Stimulated activated CD4-positive, alpha-beta T cell treated with anti-CD3 and anti-CD28 coated beads, Interleukin-1b, Interleukin-23, amount 100 ng/mL, for 48 hours (primary cell): ENCODE measurements at regions not wholly inside any gene's neighbourhood (a gene's known extent, or its start where the extent isn't known, plus 50 kb on each side); places are given as distances from the start of the nearest gene placed in this dataset.

Experiments
- DNase-seq: peaks from one replicate; pipeline ENCODE4 v3.0.0-alpha.2; 2020

DNA sequence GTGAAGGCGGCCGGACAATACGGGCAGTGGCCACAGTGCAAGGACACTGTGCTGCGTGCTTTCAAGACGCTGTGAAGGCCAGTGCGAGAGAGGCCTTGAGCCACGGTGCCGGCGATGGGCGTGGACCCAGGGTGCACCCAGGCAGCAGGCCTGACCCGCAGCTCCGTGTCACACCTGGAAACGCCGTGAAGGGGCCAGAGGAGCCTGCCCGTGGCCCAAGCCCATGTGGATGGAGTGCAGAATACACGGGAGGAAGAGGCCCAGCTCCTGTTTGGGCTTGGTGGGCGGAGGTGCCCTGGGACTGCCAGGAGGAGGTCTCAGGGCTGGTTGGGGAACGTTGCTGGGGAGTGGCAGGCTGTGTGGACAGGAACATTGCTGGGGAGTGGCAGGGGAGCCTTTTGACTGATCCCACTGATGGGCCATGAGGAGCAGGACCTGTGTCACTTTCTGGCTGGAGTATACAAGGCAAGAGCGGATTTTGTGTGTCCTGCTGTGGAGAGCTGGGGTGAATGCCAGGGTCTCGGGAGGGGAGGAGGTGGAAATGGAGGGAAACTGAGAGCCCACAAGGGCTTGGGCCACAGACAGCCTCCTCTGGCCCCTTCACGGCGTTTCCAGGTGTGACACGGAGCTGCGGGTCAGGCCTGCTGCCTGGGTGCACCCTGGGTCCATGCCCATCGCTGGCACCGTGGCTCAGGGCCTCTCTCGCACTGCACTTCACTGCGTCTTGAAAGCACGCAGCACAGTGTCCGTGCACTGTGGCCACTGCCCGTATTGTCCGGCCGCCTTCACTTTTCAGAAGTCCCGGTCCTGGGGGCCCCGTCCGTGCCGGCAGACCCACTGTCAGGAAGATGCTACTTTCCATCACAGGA lies 925.4 kb downstream of the BRD1 start:
- DNase-seq = no peak

DNA sequence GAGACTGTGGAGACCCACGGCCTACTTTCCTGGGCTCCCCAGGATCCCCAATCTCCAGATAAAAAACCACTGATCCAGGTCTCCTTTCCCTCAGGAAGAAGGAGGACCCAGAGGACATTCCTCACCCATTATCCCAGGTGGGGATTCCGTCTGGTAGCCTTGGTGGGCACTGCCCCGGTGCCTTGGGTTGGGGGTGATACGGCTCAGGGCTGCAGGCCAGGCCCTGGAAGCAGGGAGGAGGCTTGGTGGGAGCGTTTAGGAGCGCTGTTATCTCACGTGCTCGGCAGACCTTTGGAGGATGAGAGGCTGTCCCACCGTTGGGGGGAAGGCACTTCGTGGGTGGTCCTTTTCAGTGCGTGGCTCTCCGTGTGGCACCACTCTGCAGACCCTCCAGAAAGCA lies 926.3 kb downstream of the BRD1 start:
- no peak for DNase-seq

DNA sequence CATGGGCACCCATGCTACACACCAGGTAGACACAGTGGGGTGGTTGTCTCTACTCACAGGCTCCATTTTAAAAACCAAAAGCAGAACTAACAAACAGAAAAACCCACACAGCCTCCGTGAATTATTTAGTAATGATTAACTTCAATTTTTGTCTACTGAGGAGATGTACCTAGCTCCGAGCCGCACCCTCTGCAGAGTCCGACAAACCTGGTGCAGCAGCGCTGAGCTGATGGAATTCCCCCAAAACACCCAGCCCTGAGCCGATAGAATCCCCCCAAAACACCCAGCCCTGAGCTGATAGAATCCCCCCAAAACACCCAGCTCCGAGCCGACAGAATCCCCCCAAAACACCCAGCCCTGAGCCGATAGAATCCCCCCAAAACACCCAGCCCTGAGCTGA lies 927.0 kb downstream of the BRD1 start:
- no peak for DNase-seq

DNA sequence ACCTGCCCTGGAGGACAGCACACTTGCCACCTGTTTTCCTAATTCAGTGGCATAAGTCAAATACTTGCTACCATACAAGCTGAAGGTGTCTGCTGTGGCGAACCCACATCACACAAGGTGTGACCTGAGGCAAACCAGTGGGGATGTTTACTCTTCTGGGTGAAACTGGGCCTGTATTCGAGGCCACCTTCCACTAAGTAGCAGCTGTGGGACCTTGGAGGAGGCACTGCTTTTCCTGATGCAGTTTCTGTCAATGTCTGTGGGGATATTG lies 927.4 kb downstream of the BRD1 start:
- no peak for DNase-seq

DNA sequence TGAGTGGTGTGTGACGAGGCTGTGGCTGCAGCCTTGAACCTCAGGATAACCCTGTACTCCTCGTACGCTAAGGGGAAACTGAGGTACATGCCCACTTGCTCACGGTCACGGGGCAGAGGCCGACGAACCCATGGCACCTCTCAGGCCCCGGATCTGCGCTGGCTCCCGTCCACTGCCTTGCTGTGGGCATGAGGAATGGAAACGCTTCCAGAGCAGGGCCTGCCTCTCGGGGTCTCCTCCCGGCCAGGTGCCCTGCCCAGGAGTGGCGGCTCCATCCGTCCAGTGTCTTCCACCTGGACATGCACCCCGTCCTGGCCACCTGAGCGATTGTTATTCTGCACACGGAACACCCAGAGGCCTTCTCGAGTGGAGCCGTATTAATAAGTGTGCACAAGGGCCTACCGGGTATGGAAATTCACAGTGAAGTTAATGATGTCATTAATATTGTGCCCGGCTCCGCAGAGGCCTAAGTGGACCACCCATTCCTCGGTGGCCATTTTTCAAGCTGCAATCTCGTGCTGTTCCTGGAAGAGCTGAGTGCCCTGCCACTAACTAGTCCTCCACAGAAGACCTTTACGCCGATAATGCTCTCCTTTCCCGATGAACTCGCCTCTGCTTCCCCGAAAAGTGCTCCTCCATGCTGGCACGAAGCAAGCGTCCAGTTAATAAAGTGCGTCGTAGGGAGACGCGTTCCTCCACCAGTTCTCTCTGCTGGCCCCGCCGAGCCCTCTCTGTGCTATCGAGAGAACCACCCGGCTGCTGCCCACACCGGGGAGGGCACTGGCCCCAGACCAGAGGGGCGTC lies 927.9 kb downstream of the BRD1 start:
- no peak for DNase-seq

DNA sequence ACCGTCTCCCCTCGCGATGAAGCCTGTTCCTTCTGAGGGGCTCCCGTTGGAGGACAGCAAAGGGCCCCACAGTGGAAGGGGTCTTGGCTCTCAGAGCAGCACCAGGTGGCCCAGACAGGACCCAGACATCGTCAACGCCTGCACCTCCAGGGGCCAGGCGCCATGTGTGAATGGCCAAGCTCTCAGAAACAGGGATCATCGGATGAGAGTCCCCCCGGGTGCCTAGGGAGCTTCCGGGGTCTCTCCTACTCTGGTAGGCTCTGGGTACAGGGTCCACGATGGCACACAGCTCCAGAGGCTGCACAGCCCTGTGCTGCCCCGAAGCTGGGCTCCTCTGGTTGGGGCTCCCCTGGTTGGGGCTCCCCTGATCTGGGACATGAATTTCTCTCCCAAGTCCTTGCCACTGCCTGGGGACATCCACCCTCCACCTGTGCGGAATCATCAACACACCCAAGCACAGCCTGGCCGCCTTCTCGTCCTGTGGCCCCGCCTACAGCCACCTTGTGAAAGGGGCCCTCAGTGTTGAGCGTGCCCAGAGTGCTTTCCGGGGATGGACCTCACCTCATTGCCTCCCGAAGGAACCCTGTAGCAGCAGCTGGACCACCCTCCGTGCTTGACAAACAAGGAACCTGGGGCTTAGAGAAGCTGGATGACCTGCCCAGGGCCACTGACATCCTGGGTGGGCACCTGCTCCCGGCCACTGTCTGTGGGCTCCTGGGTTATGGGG lies 929.0 kb downstream of the BRD1 start:
- DNase-seq = no peak

DNA sequence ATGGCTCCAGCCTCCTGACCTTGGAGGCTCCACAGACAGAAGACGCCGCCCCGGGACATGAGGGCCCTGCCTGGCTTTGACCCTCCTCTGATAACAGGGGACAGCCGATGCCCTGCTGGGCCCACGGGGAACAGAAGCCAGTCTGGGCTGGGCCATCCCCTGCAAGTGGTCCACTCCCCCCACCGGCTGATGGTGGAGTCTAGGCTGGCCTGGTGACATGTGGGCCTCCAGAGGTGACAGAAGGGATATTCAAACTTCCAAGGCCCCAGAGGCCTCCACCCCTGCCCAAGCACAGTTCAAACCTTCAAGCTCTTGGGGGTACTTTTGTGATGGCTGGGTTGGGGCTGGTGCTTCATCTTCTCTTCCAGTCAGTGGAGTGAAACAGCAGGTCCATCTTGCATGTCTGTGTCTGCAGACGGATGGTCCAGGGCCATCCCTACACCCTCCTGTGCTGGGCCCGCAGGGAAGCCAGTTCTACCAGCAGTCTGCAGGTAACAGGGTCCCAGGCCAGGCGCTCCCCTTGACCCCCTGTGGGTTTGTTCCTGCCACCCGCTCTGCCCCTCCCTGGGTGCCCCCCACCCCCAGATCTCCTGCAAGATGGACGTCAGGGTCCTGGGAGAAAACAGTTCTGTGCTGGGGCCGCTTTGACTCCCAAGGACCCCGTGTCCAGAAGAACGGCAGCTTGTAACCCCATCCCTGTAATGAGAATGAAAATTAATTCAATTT lies 929.9 kb downstream of the BRD1 start:
- no peak for DNase-seq

DNA sequence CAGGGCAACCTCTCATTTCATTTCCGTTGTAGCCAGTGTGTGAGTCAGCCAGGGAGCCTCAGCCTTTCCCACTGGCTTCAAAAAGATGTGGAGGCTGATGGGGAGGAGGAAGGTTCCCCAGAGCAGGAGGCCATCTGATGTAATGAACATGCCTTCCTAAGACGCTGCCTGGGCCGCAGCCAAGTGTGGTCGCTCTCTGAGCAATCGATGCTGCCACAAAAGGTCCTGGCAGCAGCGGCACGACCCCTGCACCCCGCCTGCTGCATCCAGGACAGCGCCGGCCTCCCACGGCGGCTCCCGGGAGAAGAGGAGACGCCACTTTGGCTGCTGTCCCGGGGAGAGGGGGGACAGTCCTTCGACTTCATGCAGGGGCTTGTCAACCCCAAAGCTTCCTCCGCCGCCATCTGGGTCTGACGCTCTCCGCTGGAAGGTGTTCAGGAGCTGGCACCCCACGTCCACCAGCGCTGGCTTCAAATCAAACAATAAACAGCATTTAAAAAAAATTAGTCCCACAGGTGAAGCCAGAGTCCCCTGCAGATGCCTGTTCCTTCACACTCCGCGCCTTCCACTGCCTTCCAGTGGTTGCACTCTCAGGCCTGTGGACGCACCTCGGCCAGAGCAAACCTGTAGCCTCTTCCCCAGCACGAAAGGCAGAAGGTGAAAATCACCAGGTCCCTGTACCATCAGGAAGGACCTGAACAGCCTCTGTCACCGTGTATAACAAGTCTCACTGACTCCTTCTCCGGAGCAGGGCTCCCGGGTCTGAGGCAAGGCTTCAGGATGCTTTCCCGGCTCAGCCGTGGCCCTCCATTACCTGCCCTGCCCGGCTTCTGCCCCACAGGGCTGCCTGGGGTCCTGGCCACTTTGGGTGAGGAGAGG lies 930.7 kb downstream of the BRD1 start:
- no peak for DNase-seq

DNA sequence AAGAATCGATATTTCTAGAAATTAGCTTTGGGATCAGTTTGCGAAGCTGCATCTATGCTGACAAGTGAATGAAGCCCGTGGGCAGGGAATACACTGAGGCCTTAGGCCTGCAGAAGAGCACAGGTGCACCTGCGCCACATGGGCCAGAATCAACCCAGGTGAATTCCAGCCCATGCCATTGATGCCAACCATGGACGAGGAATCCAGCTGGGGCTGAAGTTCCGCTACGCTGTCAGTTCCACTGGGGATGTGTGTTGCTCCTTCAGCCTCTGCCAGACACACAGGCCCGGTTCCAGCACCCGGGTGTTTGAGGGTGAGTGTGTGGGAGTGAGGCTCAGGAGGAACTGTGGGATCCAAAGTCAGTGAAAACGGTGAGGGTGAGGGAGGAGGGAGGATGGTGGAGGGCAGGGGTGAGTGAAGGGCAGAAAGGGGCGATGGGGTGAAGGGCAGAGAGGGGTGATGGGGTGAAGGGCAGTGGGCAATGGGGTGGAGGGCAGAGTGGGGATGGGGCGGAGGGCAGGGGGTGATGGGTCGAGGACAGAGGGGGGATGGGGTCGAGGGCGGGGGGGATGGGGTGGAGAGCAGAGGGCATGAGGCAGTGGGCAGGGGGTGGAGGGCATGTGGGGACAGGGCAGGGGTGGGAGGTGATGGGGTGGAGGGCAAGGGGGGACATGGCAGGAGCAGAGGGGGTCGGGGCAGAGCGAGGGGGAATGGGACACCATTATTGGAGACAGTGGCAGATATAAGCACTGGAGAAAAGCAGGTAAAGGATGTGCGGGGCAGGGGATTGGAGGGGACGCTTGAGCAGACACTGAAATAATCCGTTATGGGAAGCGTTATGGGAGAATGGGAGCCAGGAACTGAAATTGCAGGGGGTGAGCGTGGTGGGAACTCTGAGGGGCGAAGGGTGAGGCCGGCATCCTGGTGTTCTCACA lies 931.6 kb downstream of the BRD1 start:
- no peak for DNase-seq

DNA sequence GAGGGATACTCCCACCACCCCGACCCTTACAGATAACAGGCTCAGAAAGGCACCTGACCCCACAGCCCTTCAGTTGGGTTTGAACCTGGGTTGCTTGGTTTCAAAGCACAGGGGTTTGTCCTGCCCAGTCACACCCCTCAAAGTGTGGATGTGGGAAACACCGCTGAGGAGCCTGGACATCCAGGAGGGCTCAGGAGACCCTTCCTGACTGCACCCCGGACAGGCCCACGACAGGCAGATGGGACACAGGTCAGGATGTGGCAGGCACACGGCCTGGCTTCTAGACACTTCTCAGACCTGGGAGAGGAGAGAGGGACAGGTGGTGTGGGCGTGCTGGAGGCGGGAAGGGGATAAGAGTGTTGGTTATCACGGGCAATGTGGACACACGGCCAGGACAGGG lies 932.3 kb downstream of the BRD1 start:
- no peak for DNase-seq

DNA sequence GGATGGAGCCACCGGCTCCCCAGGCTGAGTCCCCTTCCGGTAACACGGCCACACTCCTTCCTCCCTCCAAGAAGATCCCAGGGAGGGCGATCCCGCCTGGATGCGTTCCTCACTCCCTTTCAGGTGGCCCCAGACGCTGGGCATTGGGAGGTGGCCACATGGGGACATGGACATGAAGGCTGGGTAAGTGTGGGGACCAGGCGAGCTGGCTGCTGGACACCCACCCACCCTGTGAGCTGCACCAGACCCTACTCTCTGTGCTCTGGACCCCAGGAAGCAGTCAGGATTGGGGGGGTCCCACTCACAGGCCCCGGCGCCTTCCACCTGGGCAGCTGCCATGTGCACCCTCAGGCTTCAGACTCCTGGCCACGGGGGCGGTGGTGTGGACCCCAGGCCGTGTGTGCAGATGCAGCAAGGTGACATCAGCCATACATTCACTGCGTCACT lies 932.8 kb downstream of the BRD1 start:
- DNase-seq = no peak

DNA sequence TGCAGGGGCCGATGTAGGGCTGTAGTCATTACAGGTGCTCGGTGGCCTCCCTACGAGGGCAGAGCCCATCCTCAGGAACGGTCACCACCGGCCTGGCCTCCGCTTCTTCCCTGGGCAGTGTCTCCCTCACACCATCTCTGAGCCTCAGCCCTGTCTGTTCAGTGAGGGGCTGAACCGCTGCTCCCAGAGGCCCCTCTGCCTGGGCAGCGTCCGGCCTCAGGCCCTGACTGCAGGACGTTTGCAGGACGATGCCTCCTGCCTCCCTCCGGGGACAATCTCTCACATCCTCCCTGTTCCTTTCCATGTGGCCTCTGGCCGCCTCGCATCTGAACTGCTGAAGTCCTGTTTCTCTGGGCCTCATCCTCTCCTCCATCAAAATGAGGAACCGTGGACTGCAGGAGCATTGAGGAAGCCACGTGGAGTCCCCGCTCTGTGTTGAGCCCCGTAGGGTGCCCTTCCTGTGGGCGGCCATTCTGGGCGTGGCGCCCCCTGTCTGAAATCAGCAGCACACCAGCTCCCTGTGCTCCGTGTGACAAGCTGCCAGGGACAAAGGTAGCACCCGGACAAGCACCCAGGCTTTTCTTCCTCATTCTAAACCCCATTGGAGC lies 933.5 kb downstream of the BRD1 start:
- no peak for DNase-seq

DNA sequence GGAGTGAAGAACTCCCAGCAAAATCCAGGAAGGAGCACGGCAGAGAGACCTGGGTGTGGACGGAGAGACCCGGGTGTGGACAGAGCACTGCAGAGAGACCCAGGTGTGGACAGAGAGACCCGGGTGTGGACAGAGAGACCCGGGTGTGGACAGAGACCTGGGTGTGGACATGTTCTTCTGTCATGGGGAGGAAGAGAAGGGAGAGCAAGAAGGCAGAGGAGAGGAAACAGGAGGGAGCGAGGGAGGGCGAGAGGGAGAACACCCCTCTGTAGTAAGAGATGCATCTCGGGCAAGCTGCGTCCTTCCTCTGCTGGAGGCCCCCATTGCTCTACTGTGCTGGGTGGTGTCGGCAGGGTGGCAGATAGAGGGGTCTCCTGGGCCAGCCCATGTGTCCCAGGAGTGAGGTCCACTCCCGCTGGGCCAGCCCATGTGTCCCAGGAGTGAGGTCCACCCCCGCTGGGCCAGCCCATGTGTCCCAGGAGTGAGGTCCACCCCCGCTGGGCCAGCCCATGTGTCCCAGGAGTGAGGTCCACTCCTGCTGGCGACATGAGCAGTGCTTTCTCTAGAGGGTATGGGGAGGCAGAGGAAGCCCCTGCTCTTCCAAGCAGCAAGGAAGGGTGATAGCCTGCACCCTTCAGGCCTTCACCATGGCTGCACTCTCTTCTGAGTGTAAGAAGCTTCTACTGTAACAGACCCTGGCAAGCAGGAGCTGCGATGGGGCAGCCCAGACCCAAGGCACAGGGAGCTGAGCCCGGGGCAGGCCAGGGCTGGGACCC lies 934.2 kb downstream of the BRD1 start:
- no peak for DNase-seq

DNA sequence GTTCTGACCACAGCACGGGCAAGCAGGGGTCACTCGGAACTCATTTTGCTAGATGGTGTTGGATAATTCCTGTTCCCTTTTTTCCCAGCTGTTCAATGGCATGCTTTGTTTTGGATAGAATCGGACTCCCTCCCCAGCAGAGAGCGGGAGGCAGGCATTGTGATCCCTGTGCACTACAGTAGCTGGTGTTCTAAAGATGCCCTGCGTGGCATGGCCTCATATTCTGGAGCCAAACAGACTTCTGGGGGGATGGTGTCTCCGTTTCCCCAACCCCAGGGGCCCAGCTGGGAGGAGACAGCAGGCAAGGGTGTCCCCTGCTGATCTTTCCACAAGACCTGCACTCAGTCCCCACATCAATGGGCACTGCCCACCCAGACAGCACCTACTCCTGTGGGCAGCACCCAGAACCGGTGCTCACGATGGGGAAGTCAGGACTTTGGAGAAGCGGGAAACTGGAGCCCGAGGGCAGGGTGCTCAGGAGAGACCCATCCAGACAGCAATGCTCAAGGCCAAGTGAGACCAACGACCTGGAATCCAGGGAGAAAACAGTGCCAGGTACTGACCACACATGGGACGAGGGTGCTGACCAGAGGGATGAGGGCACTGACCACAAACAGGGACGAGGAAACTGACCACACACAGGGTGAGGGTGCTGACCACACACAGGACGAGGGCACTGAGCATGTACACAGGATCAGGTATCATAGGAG lies 934.9 kb downstream of the BRD1 start:
- DNase-seq = no peak

DNA sequence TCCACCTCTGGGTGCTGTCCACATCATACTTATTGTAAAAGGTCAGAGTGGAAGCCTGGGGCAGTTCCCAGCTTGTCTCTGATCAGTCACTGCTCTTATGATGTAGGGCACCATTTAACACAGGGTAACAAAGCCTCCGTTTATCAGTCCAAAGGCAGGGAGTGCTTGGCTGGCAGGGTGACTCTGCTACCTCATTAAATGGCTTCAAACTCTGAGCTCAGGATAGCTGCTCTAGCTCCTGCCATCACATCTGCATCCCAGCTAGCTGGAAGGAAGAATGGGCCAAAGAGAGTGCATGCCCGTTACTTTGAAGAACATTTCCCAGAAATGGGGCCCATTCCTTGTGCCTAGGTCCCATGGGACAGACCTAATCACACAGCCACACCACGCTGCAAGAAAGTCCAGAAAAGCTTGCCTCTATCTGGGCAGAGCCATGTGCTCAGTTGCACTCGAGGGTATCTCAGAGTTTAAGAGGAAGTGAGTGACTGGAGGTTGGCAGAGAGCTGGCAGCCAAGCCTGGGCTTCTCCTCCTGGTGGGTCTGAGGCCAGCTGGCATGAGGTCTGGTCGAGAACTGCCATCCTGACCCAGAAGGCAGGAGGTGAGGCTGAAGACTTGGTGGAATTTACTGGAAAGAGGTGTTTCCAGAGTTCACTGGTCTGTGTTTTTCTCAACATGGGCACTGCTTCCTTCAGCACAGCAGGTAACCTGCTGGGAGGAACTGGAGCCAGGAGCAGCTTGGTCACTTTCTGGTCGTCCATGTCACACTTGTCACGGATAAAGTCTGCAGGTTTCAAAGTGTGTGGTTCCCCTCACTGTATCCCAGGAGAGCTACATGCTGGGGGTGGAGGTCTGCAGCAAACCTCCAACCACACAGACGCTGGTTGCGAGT lies 935.7 kb downstream of the BRD1 start:
- DNase-seq = no peak

DNA sequence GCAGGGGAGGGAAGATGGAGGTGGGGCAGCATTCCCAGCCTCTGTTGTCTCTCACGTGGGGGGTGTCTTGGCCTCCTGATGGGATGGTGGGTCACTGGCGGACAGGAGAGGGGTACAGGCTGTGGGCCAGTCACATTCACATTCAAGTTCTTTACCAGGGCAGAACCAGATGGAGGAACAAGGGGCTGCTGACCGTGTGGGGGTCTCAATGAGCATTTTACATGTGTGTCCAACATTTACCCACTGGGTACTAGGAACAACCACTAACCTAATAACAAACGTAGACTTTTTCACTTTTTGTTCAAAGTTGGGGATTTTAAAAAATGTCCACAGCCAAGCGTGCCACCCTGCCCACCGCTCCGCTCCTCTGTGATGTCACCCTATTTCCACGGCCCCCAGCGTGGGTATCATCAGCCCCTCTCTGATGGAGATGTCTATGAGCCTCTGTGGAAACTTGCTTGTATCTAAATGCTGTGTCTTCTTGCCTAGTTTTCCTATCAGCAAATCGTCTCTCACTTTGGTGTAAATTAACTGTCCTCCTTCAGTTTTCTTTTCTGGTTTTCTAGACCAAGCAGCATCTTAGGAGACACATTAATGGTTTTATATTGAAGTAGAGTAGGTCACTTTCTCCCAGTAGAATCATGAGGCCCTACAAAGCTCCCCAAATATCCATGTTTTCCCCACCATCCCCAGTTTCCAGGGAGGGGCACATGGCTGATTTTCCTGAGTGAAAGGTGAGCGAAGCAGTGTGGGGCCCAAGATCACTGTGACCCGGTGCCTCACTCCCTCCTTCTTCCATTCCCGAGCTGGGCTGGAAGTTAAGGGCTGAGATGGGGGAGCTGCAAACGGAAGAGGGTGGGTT lies 936.7 kb downstream of the BRD1 start:
- DNase-seq = no peak
